ENCODE measurements at regions not wholly inside any gene's neighbourhood (a gene's known extent, or its start where the extent isn't known, plus 50 kb on each side); places are given as distances from the start of the nearest gene placed in this dataset.

GRCh38 chr16:35399133-35399532, 1939.7 kb downstream of the TP53TG3F start:
- no peak for DNase-seq

- no peak for DNase-seq
Measured at GRCh38 chr16:35404273-35404672, 1944.9 kb downstream of the TP53TG3F start.

- no peak for DNase-seq
Measured at GRCh38 chr16:35405526-35405925, 1946.1 kb downstream of the TP53TG3F start.

GRCh38 chr16:35409503-35409902, 1950.1 kb downstream of the TP53TG3F start:
- no peak for DNase-seq

DNA sequence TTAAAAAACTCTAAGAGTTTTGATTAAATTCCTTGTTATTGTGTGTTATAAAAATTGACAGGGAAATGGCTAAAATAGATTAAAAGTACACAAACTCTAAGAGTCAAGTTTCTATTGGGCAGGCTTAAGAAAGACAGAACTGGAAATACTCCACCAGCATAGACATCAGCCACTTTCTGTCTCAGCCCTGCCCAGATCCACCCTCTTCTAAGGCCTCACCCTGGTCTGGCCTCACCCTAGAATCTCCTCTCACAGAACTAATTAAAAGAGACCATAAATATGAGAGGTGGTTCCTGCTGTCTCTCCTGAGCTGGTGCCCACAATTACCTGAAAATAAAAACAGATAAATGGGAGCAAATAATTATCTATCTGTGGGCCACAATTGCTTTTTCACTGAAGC, 1951.0 kb downstream of the TP53TG3F start:
- DNase-seq: no peak

DNA sequence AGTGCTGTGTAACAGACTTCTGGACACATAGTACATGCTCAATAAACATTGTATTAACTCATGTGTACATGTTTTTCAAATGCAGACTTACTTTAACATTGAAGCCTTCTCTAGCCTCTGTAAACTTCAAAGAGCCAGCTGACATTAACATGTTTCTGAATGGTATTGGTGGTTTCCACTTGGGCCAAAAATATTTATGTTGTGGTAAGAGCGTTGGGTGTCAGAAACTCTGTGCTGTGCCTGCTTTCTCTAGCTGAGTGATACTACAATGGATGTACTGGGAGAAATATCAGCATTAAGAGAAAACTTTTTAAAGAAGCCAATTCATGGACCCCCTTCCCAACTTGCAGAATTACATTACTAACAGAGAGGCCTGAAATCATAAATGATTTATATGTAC, 1951.7 kb downstream of the TP53TG3F start:
- no peak for DNase-seq

GRCh38 chr16:35414139-35414538, 1954.7 kb downstream of the TP53TG3F start:
- DNase-seq: no peak

GRCh38 chr16:35414563-35414962, 1955.2 kb downstream of the TP53TG3F start:
- DNase-seq: no peak

- no peak for DNase-seq
Measured at GRCh38 chr16:35425270-35425669, 1965.9 kb downstream of the TP53TG3F start.

- no peak for DNase-seq
Measured at GRCh38 chr16:35431829-35432663, 1972.6 kb downstream of the TP53TG3F start.

GRCh38 chr16:35440875-35441274, 1981.5 kb downstream of the TP53TG3F start:
- no peak for DNase-seq

GRCh38 chr16:35447010-35447558, 1987.7 kb downstream of the TP53TG3F start:
- no peak for DNase-seq

DNA sequence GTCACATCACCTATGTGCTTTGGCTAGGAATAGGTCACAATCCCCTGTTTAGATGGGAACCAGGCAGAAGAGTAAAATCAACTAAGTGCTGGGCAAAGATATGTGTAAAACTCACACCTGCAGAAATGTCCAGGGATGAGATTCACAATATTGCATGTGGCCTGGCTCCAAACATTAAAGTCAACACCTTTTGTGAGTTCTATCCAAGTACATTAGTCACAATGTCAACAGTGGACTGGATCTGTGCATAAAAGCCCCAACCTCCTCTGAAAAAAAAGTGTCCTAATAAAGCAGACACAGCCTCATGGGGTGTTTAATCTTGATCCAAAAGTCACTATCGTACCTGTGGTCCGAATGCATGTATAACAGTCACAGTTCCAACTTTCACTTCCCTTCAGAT, 1990.3 kb downstream of the TP53TG3F start:
- DNase-seq: no peak

GRCh38 chr16:35450648-35451047, 1991.2 kb downstream of the TP53TG3F start:
- no peak for DNase-seq

DNA sequence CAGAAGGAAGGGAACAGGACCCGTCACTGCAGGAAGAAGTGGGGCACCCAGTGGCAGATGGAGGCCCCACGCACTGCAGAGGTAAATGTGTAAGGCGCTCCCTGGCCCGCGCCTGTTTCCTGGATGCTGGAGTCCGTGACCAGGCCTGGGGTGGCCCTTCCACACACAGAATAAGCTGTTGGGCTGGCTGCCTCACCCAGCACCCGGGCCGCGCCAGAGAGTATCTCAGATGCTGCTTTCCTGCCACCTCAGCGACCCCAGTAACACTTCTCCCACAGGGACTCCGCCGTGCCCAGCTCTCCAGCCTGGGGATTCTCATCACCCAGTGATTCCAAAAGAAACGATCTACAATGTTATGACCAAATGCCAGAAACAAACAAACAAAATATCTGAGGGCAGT, 1993.1 kb downstream of the TP53TG3F start:
- DNase-seq: no peak

- DNase-seq: no peak
Measured at GRCh38 chr16:35463358-35463757, 2003.9 kb downstream of the TP53TG3F start.

DNA sequence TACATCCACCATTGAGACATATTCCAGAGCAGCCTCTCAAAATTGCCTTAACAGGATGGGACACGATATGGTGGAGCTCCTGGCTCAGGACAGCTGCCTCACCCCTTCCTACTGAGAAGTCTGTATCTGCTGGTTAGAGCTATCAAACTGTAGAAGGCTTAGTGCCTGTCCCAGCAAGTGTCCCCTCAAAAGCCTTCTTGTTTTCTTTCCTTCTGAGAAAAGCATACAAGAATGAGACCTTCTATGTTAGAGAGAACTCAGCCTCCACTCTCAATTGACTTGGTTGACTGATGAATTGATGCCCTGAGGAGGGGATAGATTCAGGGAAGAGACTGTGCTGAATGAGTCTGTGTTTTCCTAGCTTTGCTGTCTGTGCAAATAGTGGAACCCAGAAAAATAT, 2020.9 kb downstream of the TP53TG3F start:
- no peak for DNase-seq

- no peak for DNase-seq
Measured at GRCh38 chr16:35480988-35481387, 2021.6 kb downstream of the TP53TG3F start.

DNA sequence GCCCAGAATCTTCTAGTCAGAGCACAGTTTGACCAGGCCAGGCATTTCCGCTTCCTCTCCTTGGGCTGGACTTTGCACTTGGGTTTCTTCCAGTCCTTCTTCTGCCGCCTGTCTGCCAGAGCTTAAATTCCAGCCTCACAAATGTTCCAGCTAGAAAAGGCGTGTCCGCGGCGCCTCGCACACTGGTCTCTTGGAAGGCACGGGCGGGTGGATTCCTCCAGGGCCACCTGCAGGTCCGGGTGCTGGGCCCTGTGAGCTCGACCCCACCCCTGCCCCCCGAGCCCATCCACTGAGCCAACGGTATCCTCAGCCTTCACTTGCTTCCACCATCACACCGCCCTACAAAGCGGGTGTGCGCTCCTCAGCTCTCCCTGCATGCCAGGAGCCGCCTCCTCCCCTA, 2026.5 kb downstream of the TP53TG3F start:
- no peak for DNase-seq

DNA sequence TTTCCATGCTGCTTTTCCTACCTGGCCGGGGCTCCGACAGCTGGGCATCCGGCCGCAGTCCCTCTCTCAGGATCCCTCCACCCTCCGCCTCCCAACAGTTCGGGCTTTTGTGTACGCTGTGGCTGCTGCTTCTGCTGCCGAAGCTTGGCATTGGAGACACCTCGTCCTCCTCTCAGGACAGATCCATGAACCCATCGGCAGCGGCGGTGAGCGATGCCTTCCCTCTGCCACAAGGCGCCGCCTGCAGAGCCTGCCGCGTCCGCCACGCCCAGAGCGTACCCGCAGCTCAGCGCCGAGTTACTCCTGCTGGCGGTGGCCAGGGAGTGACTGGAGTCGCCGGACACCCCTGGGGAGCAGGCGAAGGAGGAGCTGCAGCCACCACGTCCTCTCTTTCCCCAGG, 2032.8 kb downstream of the TP53TG3F start:
- DNase-seq: no peak

GRCh38 chr16:35497399-35497798, 2038.0 kb downstream of the TP53TG3F start:
- DNase-seq: no peak

DNA sequence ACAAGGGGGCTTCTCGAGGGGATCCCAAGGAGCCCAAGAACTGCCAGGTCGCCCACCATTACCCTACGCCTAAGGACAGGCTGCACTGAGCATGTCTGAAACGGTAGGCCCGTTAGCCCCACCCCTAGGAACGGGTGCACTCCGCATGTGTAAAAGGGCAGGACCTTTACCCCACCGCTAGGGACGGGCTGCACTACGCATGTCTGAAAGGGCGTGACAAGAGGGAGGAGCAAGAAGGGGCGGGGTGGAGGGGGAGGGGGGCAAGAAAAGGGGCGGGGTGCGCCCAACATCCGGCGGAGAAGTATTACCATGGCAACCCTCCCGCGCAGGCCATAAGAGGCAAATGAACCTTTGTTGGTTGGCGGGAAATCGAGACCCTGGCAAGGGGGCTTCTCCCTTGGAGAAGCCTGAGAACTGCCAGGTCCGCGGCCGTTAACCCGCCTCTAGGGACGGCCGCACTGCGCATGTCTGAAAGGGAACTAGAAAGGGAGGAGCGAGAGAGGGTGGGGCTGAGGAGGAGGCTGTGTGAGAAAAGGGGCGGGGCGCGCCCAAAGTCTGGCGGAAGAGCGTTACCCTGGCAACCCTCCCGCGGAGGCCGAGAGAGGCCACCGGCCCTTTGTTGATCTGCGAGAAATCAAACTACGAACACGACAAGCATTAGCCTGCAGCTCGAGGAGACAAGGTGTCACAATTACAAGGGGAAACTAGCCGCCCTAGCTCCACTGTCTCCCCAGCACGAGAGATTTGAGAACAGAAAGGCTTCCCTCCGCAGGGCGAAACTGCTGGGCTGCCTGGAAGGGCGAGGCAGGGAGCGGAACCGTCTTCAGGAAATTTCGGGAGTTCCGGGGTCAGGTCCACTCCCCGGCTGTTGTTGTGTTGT, 2046.8 kb downstream of the TP53TG3F start:
- DNase-seq: no peak

GRCh38 chr16:35506898-35507194, 2047.4 kb downstream of the TP53TG3F start:
- DNase-seq: no peak

DNA sequence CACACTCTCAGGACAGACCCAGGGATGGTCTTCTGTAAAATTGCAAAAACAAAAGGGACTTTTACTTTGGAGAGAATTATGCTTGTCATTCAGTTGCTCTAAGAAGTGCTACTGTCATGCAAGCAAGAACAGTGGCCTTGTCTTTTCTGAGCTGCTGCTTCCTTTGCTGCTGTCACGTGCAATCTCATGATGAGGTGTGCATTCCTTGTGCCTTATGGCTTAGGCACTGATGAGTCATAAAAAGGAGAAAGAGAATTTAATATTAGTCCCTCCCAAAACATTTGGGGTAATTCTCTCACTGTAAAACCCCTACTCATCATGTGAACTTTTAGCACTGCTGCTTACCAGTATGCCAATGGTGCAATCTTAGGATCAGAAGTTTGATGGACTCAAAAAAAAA, 2051.3 kb downstream of the TP53TG3F start:
- no peak for DNase-seq

Data from NCI-H2107 (cell line).